DND-41 (cell line): ENCODE measurements at regions not wholly inside any gene's neighbourhood (a gene's known extent, or its start where the extent isn't known, plus 50 kb on each side); places are given as distances from the start of the nearest gene placed in this dataset.

Source experiments
- ATAC-seq: fragments of 200-7000 bp; cut with Tn5 transposase; 3 replicates; pipeline ENCODE4 v1.9.1; 2021; ENCODE audit warnings: low read depth; ENCODE audit not compliant: insufficient read depth
- DNase-seq: peaks from one replicate; pipeline ENCODE4 v3.0.0-alpha.2; 2020
- H2AFZ ChIP-seq: 2 replicates; pipeline ENCODE4 v1.6.0; 2012; ENCODE audit warnings: low read depth, low read length
- H3K27ac ChIP-seq: 2 replicates; pipeline ENCODE4 v1.5.1; 2012; ENCODE audit warnings: low read length, inconsistent platforms
- H3K27me3 ChIP-seq: fragments of 200-600 bp; sonication (generic); 2 replicates; pipeline ENCODE4 v1.6.0; 2012; ENCODE audit warnings: low read length, mild to moderate bottlenecking, inconsistent platforms; ENCODE audit not compliant: insufficient read depth, poor library complexity
- H3K36me3 ChIP-seq: 2 replicates; pipeline ENCODE4 v1.5.1; 2012; ENCODE audit warnings: low read length, inconsistent platforms; ENCODE audit not compliant: insufficient read depth
- H3K4me1 ChIP-seq: 2 replicates; pipeline ENCODE4 v1.5.1; 2012; ENCODE audit warnings: mild to moderate bottlenecking, low read length; ENCODE audit not compliant: insufficient read depth
- H3K4me2 ChIP-seq: 2 replicates; pipeline ENCODE4 v1.6.0; 2012; ENCODE audit warnings: mild to moderate bottlenecking, moderate library complexity, low read length, inconsistent platforms; ENCODE audit not compliant: insufficient read depth
- H3K4me3 ChIP-seq, 2 experiments: fragments of 200-600 bp in 1 of 2; shearing (Covaris generic) in 1 of 2; 2 replicates each; pipeline ENCODE4 v1.5.1; 2012 to 2016; ENCODE audit warnings: inconsistent platforms in 2 of 2, low read length in 2 of 2, mild to moderate bottlenecking in 2 of 2, low read depth in 1 of 2, moderate library complexity in 1 of 2
- H3K79me2 ChIP-seq: 2 replicates; pipeline ENCODE4 v1.6.0; 2012; ENCODE audit warnings: low read length, inconsistent platforms; ENCODE audit not compliant: insufficient read depth
- H3K9ac ChIP-seq: 2 replicates; pipeline ENCODE4 v1.6.0; 2012; ENCODE audit warnings: low read depth, mild to moderate bottlenecking, inconsistent platforms, low read length, moderate library complexity
- H3K9me3 ChIP-seq: 2 replicates; pipeline ENCODE4 v1.5.1; 2012; ENCODE audit warnings: low read length, moderate library complexity, mild to moderate bottlenecking, inconsistent platforms; ENCODE audit not compliant: insufficient read depth, severe bottlenecking
- H4K20me1 ChIP-seq: 2 replicates; pipeline ENCODE4 v1.6.0; 2012; ENCODE audit warnings: low read length; ENCODE audit not compliant: insufficient read depth
- EZH2 ChIP-seq: IDR thresholded peaks from 3 replicates; pipeline ENCODE4 v1.6.1; 2012; ENCODE audit warnings: borderline replicate concordance, low read depth, mild to moderate bottlenecking, moderate library complexity, low read length, inconsistent platforms; ENCODE audit not compliant: severe bottlenecking
- TF ChIP-seq, protein P1 (sequence below): IDR thresholded peaks from 2 replicates; pipeline ENCODE4 v1.5.1; 2012; ENCODE audit warnings: borderline replicate concordance, low read length, moderate library complexity, mild to moderate bottlenecking; ENCODE audit not compliant: poor library complexity, severe bottlenecking; ENCODE audit errors: extremely low read depth

GRCh38 chr10:121024905-121025584 is 173.9 kb downstream of the WDR11 start:
- H3K27ac ChIP-seq = no peak overlapping the region
- H3K9ac ChIP-seq = no peak overlapping the region
- no peaks in the 10 kb centered on the region for H3K4me1 ChIP-seq
- H3K36me3 ChIP-seq = no peaks in the 10 kb centered on the region
- H3K27me3 ChIP-seq = peaks cover 6% of the 10 kb centered on the region
- no peak for TF ChIP-seq EZH2
- TF ChIP-seq, protein P1, sequence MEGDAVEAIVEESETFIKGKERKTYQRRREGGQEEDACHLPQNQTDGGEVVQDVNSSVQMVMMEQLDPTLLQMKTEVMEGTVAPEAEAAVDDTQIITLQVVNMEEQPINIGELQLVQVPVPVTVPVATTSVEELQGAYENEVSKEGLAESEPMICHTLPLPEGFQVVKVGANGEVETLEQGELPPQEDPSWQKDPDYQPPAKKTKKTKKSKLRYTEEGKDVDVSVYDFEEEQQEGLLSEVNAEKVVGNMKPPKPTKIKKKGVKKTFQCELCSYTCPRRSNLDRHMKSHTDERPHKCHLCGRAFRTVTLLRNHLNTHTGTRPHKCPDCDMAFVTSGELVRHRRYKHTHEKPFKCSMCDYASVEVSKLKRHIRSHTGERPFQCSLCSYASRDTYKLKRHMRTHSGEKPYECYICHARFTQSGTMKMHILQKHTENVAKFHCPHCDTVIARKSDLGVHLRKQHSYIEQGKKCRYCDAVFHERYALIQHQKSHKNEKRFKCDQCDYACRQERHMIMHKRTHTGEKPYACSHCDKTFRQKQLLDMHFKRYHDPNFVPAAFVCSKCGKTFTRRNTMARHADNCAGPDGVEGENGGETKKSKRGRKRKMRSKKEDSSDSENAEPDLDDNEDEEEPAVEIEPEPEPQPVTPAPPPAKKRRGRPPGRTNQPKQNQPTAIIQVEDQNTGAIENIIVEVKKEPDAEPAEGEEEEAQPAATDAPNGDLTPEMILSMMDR = no peak
- H2AFZ ChIP-seq = no peak overlapping the region
- DNase-seq = no peak
- no peak for ATAC-seq
- no peak overlapping the region for H3K4me3 ChIP-seq
- H3K4me2 ChIP-seq = no peak overlapping the region
- H4K20me1 ChIP-seq = no peaks in the 10 kb centered on the region
- no peaks in the 10 kb centered on the region for H3K9me3 ChIP-seq
- no peaks in the 10 kb centered on the region for H3K79me2 ChIP-seq

- DNase-seq (no peak), ATAC-seq (no peak)
- TF ChIP-seq EZH2 = no peak
- TF ChIP-seq, protein P1 = no peak
- H3K4me2 ChIP-seq = no peak overlapping the region
- H2AFZ ChIP-seq = no peak overlapping the region
- H3K27ac ChIP-seq = no peak overlapping the region
- no peak overlapping the region for H3K4me3 ChIP-seq
- no peaks in the 10 kb centered on the region for H3K79me2 ChIP-seq
- H4K20me1 ChIP-seq = no peaks in the 10 kb centered on the region
- H3K9me3 ChIP-seq = no peaks in the 10 kb centered on the region
- H3K9ac ChIP-seq = no peak overlapping the region
- no peaks in the 10 kb centered on the region for H3K36me3 ChIP-seq
- no peaks in the 10 kb centered on the region for H3K4me1 ChIP-seq
- H3K27me3 ChIP-seq = peaks cover 6% of the 10 kb centered on the region
Measured at GRCh38 chr10:121025731-121026130, 174.6 kb downstream of the WDR11 start.

- no peak for ATAC-seq
- Histone ChIP-seq H3K79me2 (no peaks in the 10 kb centered on the region), H2AFZ (no peak overlapping the region), H3K4me2 (no peak overlapping the region), H3K4me3 (no peak overlapping the region), H3K27me3 (peaks cover 6% of the 10 kb centered on the region), H3K27ac (no peak overlapping the region), H3K9ac (no peak overlapping the region), H3K36me3 (no peaks in the 10 kb centered on the region), H3K9me3 (no peaks in the 10 kb centered on the region), H4K20me1 (no peaks in the 10 kb centered on the region), H3K4me1 (no peaks in the 10 kb centered on the region)
- no peak for TF ChIP-seq EZH2
- TF ChIP-seq, protein P1 = no peak
- no peak for DNase-seq
Measured at GRCh38 chr10:121027371-121027770, 176.2 kb downstream of the WDR11 start.
